ENCODE measurements at regions not wholly inside any gene's neighbourhood (a gene's known extent, or its start where the extent isn't known, plus 50 kb on each side); places are given as distances from the start of the nearest gene placed in this dataset.

DNA sequence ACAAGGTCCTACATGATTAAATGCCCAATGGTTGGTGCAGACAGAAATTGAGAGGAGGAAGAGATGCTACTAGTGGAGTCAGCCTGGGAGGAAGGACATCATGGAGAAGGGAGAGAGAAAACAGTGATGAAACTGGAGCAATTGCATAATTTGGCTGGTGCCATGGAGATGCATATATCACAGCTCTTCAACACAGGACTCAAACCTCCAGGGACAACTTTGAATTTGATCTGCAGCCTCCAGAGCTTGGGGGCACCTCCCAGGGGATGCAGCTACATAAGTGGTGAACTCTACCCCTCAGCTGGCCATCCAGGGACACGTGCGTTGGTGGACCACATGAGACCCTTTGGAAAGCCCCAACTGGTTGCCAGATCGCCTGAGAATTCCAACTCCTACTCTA, 80.4 kb downstream of the CTAGE1 start:
- TF ChIP-seq, protein P1, sequence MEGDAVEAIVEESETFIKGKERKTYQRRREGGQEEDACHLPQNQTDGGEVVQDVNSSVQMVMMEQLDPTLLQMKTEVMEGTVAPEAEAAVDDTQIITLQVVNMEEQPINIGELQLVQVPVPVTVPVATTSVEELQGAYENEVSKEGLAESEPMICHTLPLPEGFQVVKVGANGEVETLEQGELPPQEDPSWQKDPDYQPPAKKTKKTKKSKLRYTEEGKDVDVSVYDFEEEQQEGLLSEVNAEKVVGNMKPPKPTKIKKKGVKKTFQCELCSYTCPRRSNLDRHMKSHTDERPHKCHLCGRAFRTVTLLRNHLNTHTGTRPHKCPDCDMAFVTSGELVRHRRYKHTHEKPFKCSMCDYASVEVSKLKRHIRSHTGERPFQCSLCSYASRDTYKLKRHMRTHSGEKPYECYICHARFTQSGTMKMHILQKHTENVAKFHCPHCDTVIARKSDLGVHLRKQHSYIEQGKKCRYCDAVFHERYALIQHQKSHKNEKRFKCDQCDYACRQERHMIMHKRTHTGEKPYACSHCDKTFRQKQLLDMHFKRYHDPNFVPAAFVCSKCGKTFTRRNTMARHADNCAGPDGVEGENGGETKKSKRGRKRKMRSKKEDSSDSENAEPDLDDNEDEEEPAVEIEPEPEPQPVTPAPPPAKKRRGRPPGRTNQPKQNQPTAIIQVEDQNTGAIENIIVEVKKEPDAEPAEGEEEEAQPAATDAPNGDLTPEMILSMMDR (IDR thresholded peaks at IDR 0.05; ENCODE audit: borderline replicate concordance, extremely low read depth, low read length, poor library complexity, severe bottlenecking): no peak
- no peak for TF ChIP-seq EZH2 (IDR thresholded peaks at IDR 0.05; ENCODE audit: borderline replicate concordance, low read depth, low read length, severe bottlenecking)
- no peak overlapping the region for H3K4me3 ChIP-seq (ENCODE audit: low read depth in 1 of 2, low read length in 2 of 2)
- ATAC-seq (ENCODE audit: insufficient read depth, low read depth): no peak

DNA sequence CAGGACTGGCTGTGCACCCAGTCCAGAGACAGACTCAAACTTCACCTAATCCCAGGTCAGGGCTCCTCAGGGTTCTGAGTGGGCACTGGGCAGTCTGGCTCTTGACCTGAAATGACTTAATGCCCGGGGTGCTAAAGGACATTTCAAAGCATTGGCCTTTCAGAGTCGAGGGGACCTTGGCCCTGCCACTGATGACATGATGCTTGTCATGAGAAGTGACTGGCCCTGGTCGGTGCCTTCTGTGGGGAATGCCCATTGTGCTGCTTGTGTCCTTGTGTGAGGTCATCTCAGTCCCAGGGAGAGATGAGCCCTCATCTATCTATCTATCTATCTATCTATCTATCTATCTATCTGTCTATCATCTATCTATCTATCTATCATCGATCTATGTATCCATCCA, 81.3 kb downstream of the CTAGE1 start:
- H3K27ac ChIP-seq (ENCODE audit: low read length): no peak overlapping the region
- no peak overlapping the region for H3K4me3 ChIP-seq (ENCODE audit: low read depth in 1 of 2, low read length in 2 of 2)
- H4K20me1 ChIP-seq (ENCODE audit: insufficient read depth, low read length): no peaks in the 10 kb centered on the region
- no peaks in the 10 kb centered on the region for H3K4me1 ChIP-seq (ENCODE audit: insufficient read depth, low read length)
- DNase-seq (no peak), ATAC-seq (ENCODE audit: insufficient read depth, low read depth) (no peak)
- no peak overlapping the region for H2AFZ ChIP-seq (ENCODE audit: low read depth, low read length)
- no peak overlapping the region for H3K4me2 ChIP-seq (ENCODE audit: insufficient read depth, low read length)
- H3K9ac ChIP-seq (ENCODE audit: low read depth, low read length): no peak overlapping the region
- peaks cover 5% of the 10 kb centered on the region for H3K27me3 ChIP-seq (ENCODE audit: insufficient read depth, low read length, poor library complexity)
- H3K79me2 ChIP-seq (ENCODE audit: insufficient read depth, low read length): no peaks in the 10 kb centered on the region
- H3K36me3 ChIP-seq (ENCODE audit: insufficient read depth, low read length): no peaks in the 10 kb centered on the region
- TF ChIP-seq, protein P1 (IDR thresholded peaks at IDR 0.05; ENCODE audit: borderline replicate concordance, extremely low read depth, low read length, poor library complexity, severe bottlenecking): no peak
- TF ChIP-seq EZH2 (IDR thresholded peaks at IDR 0.05; ENCODE audit: borderline replicate concordance, low read depth, low read length, severe bottlenecking): no peak
- no peaks in the 10 kb centered on the region for H3K9me3 ChIP-seq (ENCODE audit: insufficient read depth, low read length, severe bottlenecking)

More for the DNA sequence above, 80.4 kb downstream of the CTAGE1 start:
- peaks cover 6% of the 10 kb centered on the region for H3K27me3 ChIP-seq (ENCODE audit: insufficient read depth, low read length, poor library complexity)
- H3K9me3 ChIP-seq (ENCODE audit: insufficient read depth, low read length, severe bottlenecking): no peaks in the 10 kb centered on the region
- no peak overlapping the region for H2AFZ ChIP-seq (ENCODE audit: low read depth, low read length)
- H3K36me3 ChIP-seq (ENCODE audit: insufficient read depth, low read length): no peaks in the 10 kb centered on the region
- H3K27ac ChIP-seq (ENCODE audit: low read length): no peak overlapping the region
- no peaks in the 10 kb centered on the region for H3K4me1 ChIP-seq (ENCODE audit: insufficient read depth, low read length)
- no peak overlapping the region for H3K9ac ChIP-seq (ENCODE audit: low read depth, low read length)
- H3K79me2 ChIP-seq (ENCODE audit: insufficient read depth, low read length): no peaks in the 10 kb centered on the region
- no peaks in the 10 kb centered on the region for H4K20me1 ChIP-seq (ENCODE audit: insufficient read depth, low read length)
- H3K4me2 ChIP-seq (ENCODE audit: insufficient read depth, low read length): no peak overlapping the region
- no peak for DNase-seq

DNA sequence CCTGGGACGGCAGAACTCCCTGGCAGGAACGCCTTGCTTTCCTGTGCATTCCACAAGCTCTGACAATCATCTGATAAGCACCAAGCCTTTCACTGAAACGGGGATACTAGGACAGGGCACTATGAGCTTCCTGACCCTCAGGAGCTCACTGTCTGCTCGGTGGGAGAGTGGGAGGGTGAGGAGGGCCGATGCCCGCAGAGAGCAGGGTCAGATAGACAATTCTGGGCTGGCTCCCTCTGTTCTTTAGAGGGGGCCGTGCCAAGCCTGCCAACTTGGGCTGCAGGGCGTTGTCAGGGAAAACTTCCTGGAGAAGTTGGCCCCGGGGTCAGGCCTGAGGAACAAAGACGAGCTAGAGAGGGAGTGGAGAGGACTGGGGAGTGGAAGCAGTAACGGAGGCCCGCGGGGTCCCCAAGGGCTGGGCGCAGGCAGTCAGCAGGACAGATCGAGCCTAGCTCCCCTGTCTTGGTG, 82.0 kb downstream of the CTAGE1 start:
- TF ChIP-seq, protein P1 (IDR thresholded peaks at IDR 0.05; ENCODE audit: borderline replicate concordance, extremely low read depth, low read length, poor library complexity, severe bottlenecking): no peak
- TF ChIP-seq EZH2 (IDR thresholded peaks at IDR 0.05; ENCODE audit: borderline replicate concordance, low read depth, low read length, severe bottlenecking): no peak
- Histone ChIP-seq H4K20me1 (ENCODE audit: insufficient read depth, low read length) (no peaks in the 10 kb centered on the region), H3K4me1 (ENCODE audit: insufficient read depth, low read length) (no peaks in the 10 kb centered on the region), H3K9ac (ENCODE audit: low read depth, low read length) (no peak overlapping the region), H2AFZ (ENCODE audit: low read depth, low read length) (no peak overlapping the region), H3K4me2 (ENCODE audit: insufficient read depth, low read length) (no peak overlapping the region), H3K79me2 (ENCODE audit: insufficient read depth, low read length) (no peaks in the 10 kb centered on the region), H3K4me3 (ENCODE audit: low read depth in 1 of 2, low read length in 2 of 2) (no peak overlapping the region), H3K27me3 (ENCODE audit: insufficient read depth, low read length, poor library complexity) (peaks cover 4% of the 10 kb centered on the region), H3K9me3 (ENCODE audit: insufficient read depth, low read length, severe bottlenecking) (no peaks in the 10 kb centered on the region), H3K27ac (ENCODE audit: low read length) (no peak overlapping the region), H3K36me3 (ENCODE audit: insufficient read depth, low read length) (no peaks in the 10 kb centered on the region)
- no peak for DNase-seq
- ATAC-seq (ENCODE audit: insufficient read depth, low read depth): no peak

DNA sequence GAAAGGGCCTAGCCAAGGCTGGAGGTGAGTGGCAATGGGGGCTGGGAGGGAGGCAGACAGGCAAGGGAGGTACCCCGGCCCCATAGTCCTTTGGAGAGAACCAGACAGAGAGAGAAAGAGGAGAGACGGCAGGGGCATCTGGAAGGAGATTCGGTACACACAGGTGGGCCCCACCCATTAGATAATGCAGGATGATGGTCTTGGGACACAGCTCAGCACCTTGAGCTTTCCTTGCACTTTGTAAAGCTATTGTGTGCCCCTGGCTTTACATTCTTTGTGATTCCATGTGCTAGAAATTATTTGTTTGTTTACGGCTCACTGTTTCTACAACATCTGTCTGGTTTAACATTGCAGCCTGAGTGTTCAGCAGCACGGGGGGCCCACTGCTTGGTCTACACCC, 83.1 kb downstream of the CTAGE1 start:
- Histone ChIP-seq H3K4me3 (ENCODE audit: low read depth in 1 of 2, low read length in 2 of 2) (no peak overlapping the region), H3K79me2 (ENCODE audit: insufficient read depth, low read length) (no peaks in the 10 kb centered on the region), H3K4me2 (ENCODE audit: insufficient read depth, low read length) (no peak overlapping the region), H3K4me1 (ENCODE audit: insufficient read depth, low read length) (no peaks in the 10 kb centered on the region), H4K20me1 (ENCODE audit: insufficient read depth, low read length) (no peaks in the 10 kb centered on the region), H3K9ac (ENCODE audit: low read depth, low read length) (no peak overlapping the region), H2AFZ (ENCODE audit: low read depth, low read length) (no peak overlapping the region), H3K27ac (ENCODE audit: low read length) (no peak overlapping the region), H3K9me3 (ENCODE audit: insufficient read depth, low read length, severe bottlenecking) (no peaks in the 10 kb centered on the region), H3K27me3 (ENCODE audit: insufficient read depth, low read length, poor library complexity) (peaks cover 10% of the 10 kb centered on the region), H3K36me3 (ENCODE audit: insufficient read depth, low read length) (no peaks in the 10 kb centered on the region)
- ATAC-seq (ENCODE audit: insufficient read depth, low read depth): no peak
- DNase-seq: no peak
- TF ChIP-seq, protein P1 (IDR thresholded peaks at IDR 0.05; ENCODE audit: borderline replicate concordance, extremely low read depth, low read length, poor library complexity, severe bottlenecking): no peak
- TF ChIP-seq EZH2 (IDR thresholded peaks at IDR 0.05; ENCODE audit: borderline replicate concordance, low read depth, low read length, severe bottlenecking): no peak
